ENCODE measurements at regions not wholly inside any gene's neighbourhood (a gene's known extent, or its start where the extent isn't known, plus 50 kb on each side); places are given as distances from the start of the nearest gene placed in this dataset.

DNA sequence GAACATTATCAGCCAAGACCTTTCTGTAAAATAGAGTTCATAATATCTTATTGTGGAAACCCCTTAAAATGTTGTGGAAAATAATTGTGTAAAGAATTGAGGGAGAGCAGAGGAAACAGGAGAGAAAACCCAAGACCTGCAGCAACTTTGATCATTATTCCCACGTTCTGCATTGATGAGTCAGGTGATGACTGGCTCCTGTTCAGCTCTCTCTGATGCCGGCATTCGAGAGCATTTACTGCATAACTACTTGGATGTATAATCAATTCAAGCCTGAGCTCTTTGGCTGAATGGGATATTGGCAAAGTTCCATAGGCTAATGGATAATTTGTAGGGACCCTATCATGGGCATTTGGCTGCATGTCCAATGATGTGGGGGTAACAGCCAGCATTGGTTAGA lies 176.3 kb upstream of the ARID2 start:
- no peak for DNase-seq

DNA sequence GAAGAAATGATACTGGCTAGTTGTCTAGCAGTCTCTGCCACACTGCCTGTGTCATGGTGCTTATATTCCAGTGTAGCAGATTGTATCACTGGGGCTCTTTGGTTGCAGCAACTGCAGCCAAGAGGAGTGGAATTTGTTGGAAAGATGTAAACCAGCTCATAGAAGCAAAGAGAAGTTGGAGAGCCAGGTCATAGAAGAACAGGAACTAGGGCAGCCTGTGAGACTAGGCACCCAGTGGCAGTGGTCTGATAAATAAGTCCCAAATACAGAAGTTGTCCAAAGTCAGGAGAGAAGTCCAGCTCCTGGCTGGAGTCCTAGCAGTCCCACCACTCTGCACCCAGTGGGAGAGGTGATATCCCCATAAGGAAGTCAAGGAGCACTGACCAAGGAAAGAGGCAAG lies 172.5 kb upstream of the ARID2 start:
- DNase-seq = no peak

DNA sequence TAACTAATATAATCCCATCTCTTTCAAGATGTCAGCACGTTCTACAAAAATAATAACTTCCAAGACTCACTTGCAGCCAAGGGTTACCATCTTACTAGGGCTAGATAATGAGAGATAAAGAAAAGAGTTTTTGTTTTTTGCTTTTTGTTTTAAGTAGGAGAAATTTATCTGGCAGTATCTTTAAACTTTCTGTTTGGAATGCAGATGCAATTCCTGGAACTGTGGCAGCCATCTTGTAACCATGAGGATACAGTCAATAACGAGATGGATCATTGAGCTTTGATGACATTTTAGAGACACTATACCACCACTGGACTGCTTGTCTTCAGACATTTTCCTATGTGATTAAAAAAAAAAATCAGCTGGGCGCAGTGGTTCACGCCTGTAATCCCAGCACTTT lies 171.2 kb upstream of the ARID2 start:
- no peak for DNase-seq

DNA sequence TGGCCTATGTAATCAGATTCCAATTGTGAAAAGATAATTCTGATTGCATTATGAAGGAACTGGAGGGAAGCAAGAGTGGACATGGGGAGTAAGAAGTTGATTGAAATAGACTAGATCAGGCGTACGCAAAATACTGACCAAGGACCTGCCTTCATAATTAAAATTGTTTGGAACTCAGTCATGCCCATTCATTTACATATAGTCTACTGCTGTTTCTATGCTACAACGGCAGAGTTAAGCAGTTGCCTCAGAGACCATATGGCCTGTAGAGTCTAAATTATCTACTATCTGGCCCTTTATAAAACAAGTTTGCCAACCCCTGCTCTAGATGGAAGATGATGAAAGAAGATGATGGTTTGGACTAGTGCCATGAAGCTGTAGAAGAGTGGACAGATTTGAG lies 170.0 kb upstream of the ARID2 start:
- DNase-seq = no peak

DNA sequence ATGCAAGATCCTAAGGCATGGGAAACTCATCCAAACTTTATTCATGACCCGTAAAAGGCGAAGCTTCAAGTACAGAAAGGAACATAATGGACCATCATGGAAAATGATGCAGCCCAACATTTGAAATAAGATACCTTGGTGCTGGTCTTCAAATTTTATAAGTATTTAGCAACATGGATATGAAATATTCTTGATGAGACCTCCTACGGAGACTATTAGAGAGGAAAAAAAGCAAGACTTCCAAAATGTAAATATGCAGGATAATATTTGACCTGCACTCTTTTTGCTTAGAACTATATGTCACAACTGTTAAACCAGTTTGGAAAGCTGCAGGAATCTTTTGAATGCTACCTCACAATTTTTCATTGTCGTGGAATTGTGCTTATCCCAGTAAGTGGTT lies 168.8 kb upstream of the ARID2 start:
- no peak for DNase-seq

DNA sequence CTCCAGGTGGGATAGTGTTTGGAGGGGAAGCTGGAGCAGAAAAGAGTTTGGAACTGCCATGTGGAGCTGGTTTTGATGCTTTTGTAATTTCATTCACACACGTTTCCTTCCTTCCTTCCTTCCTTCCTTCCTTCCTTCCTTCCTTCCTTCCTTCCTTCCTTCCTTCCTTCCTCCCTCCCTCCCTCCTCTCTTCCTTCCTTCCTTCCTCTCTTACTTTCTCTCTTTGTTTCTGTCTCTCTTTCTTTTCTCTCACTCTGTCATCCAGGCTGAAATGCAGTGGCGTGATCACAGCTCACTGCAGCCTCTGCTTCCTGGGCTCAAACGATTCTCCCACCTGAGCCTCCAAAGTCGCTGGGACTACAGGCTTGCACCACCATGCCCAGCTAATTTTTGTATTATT lies 168.0 kb upstream of the ARID2 start:
- DNase-seq = no peak

DNA sequence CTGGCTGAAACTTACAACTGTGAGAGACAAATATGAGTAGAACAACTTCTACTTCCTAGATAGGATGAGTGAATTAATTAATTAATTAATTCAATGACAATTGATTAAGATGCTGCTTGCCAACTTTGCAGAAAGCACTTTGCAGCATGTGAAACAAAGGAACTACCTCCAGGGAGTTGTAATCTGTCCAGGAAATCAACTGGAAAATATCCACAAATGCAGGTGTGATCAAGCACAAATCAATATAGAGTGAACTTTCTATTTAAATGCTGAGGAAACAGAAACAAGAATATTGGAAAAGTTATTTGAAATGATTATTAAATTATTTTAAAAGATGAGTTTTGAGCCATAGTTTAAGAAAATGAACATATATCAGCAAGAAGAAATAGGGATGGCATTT lies 163.9 kb upstream of the ARID2 start:
- DNase-seq = no peak

DNA sequence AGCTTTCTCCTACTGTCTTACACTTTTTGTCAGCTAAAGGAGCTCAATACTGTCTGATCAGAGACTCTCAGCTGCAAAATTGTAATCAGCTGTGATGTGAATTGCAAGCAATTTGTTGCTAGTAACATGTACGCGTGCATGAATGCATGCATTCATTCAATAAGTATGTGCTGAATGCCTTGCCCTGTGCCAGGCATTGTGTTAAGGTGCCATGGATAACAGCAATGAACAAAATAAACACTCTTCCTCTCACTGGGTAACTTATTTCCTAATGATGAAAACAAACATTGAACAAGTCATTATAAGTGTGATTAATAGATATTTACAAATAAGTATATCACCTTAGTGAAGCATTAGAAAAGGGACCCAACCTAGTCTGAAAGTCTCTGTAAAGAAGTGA lies 163.2 kb upstream of the ARID2 start:
- DNase-seq = no peak

DNA sequence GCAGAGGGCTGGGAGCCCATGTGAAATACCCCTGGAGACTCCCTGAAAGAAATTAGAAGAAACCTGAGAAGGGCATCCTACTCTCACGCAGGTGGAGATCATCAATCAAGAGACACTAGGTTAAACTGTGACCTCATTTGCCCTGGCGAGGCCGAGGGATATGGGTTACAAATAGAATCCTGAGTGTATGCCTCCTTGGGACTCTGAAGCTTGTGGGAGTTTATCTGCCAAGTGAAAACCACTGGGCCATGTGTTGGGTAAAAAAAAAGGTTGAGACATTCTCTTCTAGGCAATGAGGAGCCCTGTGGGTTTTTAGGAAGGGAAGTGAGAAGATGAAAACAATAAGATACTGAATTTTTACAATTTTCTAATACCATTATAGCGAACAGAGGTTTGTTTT lies 160.7 kb upstream of the ARID2 start:
- no peak for DNase-seq

DNA sequence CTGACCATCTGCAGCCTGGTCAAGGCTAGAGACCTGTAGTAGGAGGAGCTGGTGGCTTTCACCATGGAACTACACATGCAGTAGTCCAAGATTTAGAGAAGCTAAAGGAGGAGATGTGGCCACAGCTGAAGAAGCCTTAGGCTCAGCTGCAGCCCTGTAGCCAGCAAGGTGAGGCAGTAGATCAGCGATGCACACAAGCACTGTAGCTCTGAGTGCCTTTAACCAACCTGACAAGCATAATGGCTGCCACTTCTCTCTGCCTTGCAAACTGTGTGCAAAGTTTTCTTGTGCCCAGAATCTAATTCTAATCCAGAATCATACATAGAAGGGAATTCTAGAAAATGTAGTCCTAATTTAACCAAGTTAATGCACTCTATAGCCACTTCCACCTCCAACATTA lies 159.0 kb upstream of the ARID2 start:
- no peak for DNase-seq

DNA sequence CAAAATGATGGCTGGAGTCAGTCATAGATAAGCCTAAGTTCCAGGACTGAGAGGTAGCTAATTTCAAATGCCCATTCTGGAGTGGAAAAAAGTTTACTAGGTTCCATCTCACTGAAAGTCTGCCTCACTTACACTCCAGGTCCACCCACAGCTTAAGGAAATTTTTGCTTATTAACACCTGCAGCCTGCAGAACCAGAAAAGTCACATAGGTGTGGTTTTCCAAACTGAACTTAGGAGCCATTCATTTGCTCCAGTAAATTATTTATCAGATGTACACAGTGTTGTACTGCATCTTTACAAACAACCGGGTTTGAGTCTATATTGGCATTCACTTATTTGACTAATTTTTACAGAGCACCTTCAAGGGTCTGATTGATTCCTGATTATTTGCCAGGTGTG lies 157.4 kb upstream of the ARID2 start:
- no peak for DNase-seq

DNA sequence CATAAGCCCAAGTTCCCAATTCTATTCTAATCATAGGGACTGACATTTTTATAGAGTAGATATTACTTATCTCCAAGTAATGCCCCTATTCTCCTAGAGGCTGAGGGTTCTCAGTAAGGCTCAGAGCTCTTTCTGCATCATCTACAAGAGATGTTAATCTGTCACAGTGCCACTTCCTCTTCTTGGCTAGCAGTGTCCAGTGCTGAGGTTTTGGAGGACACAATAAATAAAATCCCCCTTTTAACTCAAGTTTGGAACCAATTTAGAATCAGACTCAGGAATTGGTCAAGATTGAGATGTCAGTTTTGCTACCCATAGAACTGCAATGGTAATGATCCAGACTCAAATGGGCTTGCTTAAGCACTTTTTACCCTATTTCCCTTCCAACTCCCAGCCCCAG lies 154.1 kb upstream of the ARID2 start:
- DNase-seq = peak; percentile 64

DNA sequence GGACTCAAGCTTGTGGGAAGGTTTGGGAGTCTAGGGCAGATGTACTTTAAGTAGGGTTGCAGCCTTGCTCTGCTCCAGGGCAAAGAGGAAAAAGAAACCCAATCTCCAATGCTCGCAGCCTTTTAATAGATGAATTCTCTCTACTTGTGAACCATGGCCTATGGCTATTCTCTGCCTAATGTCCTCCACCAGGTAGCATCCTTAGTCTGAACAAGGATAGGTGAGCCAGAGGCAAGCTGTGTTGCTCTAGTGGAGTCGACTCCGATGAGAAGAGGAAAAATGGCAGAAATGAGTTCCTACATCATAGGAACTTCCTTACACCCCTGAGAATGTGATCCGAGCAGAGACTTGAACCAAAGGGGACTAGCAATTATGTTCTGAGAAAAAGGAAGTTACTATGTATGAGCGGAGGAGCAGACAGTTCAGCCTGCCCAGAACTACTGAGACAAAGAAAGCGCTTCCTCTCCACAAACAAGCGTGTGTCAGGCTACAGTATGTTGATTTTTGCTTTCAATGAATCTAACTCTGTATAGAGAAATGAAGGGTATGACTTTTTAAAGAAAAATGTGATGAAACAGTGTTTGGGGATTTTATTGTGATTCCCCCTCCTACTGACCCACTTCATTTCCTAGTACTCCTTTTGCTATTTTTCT lies 153.6 kb upstream of the ARID2 start:
- peak; percentile 86 for DNase-seq

DNA sequence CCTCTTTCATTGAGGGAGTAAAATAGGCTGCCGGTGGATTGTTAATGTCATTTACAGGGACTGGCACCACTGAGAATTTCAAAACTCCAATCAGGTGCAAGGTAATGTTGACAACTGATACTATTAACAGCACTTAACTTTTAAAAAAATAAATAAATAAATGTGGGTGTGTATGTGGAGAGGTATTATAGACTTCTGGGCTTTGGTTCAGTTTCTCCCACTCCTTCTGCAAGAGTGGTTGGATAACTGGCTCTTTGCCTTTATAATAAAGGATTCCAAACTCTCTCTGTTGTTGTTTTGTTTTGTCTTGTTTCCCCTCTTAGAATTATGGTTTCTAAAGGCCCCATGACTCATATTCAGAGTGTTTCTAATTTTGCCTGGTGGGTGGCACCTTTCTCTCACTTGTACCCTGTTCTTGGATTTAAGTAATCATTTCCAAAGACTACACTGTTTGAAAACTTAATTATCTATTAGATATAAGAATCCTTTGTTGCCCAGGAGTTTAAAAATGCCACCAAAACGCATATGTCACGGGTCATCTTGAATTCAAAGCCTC lies 151.6 kb upstream of the ARID2 start:
- no peak for DNase-seq

DNA sequence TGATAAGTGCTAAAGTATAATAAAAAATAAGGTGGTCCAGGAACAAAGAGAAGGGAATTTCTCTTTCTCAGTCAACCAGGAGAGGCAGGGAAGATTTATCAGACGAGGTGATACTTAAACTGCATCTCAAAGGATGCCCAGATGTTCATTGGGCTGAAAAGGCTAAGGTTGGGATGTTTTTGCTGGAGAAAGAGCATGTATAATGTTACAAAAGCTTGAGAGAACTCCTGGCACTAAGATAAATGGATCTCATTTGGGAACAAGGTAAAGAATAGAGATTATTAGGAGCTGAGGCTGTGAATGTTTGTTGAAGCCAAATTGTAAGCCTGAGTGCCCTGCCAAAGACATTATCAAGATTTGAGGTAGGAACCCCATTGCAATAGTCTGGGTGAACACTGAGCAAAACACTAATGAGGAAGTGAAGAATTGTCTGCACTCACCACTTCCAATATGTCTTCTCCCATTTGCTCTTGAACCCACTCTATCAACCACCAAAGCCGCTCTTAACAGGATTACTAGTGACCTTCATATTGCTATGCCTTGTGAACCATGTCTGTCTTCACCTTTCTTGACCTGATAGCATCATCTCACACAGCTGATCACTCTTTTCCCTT lies 149.0 kb upstream of the ARID2 start:
- no peak for DNase-seq

DNA sequence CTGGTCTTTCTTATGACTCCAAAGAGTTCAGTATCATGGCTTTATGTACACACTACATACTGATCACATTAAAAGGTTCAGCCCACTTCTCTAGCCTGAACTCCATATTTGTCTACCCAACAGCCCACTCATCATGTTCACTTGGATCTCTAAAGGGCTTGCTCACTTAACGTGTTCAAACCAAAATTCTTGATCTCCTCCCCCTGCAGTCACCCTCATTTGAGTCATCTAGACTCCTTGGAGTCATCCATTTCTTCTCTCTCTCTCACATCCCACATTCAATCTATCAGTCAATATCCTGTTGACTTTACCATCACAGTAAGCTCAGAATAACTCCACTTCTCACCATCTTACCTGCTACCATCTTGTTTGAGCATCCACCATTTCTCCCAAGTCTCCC lies 148.4 kb upstream of the ARID2 start:
- DNase-seq = no peak

DNA sequence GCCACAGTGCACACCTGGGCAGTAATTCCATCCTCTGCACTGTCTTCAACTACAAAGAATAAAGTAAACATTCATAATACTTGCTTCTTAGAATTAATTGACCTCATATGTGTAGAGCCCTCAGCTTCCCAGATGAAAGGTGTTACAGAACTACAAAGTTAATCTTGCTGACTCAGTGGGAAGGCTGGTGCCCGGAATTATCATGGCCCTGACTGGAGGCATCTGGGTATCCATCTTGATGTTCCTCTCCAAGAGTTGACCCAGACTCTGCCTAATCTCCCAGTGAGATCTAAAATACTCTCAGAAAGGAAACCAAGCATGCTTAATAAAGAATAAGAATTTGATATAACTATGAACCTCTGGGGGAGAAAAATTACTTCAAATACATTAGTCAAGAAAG lies 147.0 kb upstream of the ARID2 start:
- no peak for DNase-seq

DNA sequence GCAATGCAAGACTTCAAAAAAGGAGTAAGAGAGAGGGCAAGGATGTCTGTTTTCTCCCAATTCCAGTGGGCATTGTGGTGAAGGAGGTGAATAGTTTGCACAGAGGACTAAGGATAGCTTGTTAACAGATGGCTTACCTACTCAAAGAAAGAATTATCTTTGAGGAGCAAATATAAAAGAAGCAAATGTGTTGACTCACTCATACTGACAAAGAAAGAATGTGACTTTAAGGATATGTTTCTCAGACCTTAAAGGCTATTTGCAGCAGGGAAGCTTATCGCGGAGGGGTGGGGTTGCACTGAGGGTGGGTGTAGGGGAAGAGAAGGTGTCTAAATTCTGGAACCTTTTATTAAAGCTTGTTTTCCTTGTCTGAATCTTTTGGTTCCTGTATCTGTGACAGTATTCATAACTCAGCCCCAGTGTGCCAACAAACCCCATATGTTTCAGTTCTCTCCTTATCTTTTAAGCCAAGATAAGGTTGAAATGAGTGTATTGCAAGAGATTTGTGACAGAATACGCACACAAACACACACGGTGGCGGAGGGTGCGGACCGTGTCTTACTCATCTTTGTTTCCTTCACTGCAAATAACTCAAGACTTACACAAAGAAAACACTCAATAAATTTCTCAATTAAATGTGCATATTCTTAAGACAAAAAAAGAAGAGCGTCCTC lies 146.4 kb upstream of the ARID2 start:
- DNase-seq = no peak

DNA sequence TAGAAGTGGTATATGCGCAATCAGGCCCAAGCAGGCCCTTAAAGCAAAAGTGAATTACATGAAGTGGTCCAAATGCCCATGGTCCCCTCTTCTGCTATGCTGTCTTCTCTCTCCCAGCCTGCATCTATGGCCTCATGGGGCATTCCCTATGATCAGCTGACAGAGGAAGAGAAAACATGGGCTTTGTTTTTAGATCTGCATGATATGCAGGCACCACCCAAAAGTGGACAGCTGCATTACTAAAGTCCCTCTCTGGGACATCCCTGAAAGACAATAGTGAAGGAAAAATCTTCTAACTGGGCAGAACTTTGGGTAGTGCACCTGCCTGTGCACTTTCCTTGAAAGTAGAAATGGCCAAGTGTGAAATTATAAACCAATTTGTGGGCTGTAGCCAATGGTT lies 145.2 kb upstream of the ARID2 start:
- no peak for DNase-seq

DNA sequence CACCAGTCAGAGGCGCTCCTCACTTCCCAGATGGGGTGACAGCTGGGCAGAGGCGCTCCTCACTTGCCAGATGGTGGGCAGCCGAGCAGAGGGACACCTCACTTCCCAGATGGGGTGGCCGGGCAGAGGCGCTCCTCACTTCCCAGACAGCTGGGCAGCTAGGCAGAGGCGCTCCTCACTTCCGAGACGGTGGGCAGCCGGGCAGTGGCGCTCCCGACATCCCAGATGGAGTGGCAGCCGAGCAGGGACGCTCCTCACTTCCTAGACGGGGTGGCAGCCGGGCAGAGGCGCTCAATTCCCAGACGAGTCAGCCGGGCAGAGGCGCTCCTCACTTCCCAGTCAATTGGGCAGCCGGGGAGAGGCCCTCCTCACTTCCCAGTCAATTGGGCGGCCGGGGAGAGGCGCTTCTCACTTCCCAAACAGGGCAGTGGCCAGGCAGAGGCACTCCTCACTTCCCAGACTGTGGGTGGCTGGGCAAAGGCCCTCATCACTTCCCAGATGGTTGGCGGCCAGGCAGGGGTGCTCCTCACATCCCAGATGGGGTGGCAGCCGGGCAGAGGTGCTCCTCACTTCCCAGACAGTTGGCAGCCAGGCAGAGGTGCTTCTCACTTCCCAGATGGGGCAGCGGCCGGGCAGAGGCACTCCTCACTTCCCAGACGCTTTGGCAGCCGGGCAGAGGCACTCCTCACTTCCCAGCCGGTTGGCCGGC lies 143.8 kb upstream of the ARID2 start:
- no peak for DNase-seq

DNA sequence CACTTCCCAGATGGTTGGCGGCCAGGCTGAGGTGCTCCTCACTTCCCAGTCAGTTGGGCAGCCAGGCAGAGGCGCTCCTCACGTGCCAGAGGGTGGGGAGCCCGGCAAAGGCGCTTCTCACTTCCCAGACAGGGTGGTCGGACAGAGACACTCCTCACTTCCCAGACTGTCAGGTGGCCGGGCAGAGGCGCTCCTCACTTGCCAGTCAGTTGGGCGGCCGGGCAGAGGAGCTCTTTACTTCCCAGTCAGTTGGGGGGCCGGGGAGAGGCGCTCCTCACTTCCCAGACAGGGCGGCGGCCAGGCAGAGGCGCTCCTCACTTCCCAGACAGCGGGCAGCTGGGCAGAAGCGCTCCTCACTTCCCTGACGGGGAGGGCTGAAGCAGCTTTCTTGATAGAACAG lies 143.0 kb upstream of the ARID2 start:
- no peak for DNase-seq

DNA sequence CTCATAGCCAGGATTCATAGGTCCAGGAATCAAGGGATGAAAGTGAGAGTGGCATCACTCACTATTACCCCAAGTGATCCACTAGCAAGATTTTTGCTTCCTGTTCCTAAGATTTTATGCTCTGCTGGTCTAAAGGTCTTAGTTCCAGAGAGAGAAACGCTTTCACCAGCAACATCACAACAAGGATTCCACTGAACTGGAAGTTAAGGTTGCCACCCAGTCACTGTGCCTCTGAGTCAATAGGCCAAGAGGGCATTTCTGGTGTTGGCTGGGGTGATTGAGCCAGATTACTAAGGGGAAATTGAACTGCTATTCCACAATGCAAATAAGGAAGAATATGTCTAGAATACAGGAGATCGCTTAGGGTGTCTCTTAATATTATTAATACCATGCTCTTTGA lies 142.5 kb upstream of the ARID2 start:
- no peak for DNase-seq

DNA sequence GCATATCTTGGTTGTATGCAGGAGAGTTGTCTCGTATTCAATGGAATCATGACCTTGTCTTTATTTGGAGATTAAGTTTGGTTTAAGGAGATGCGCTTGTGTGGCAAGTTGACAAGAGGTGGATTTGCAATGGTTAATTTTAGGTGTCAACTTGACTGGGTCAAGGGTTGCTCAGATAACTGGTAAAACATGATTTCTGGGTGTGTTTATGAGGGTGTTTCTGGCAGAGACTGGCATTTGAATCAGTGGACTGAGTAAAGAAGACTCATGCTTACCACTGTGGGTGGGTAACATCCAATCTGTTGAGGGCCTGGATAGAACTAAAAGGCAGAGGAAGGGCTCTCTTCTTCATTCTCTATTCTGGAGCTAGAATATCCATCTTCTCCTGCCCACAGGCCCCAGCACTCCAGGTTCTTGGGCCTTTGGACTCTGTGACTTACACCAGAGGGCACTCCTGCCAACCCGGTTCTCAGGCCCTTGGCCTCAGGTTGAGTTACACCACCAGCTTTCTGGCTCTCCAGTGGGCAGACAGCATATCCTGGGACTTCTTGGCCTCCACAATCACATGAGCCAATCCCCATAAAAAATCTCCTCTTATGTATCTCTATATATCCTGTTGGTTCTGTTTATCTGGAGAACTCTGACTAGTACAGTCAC lies 141.5 kb upstream of the ARID2 start:
- no peak for DNase-seq

Measured in KG1 (cell line).